Central memory CD8-positive, alpha-beta T cell (primary cell): ENCODE measurements at regions not wholly inside any gene's neighbourhood (a gene's known extent, or its start where the extent isn't known, plus 50 kb on each side); places are given as distances from the start of the nearest gene placed in this dataset.

Source experiments
- ATAC-seq: fragments of 150-1000 bp; cut with Tn5 transposase; replicated peaks from 2 replicates; pipeline ENCODE4 v1.10.0; 2022; ENCODE audit warnings: mild to moderate bottlenecking, moderate FRiP score, moderate number of reproducible peaks; ENCODE audit not compliant: poor library complexity, severe bottlenecking; ENCODE audit errors: extremely low read depth
- DNase-seq, 2 donors: peaks; one replicate each; pipeline ENCODE4 v3.0.0; 2021; ENCODE audit warnings: low spot score in 2 of 2
- H3K27ac Mint-ChIP-seq: one replicate; pipeline ENCODE4 v1.8.0; 2022; ENCODE audit warnings: low read depth, mild to moderate bottlenecking, moderate library complexity, mixed read lengths
- H3K27me3 Mint-ChIP-seq: one replicate; pipeline ENCODE4 v1.8.0; 2022; ENCODE audit warnings: mixed read lengths
- H3K36me3 Mint-ChIP-seq: one replicate; pipeline ENCODE4 v1.8.0; 2022; ENCODE audit warnings: mild to moderate bottlenecking, moderate library complexity, mixed read lengths; ENCODE audit not compliant: insufficient read depth
- H3K4me1 Mint-ChIP-seq: one replicate; pipeline ENCODE4 v1.8.0; 2022; ENCODE audit warnings: mixed read lengths
- H3K4me3 Mint-ChIP-seq: one replicate; pipeline ENCODE4 v1.8.0; 2022; ENCODE audit warnings: mild to moderate bottlenecking, moderate library complexity, mixed read lengths
- H3K9me3 Mint-ChIP-seq: one replicate; pipeline ENCODE4 v1.8.0; 2022; ENCODE audit warnings: mixed read lengths

- ATAC-seq (no peak), DNase-seq (no peak)
- Mint-ChIP-seq H3K4me3 (no peak overlapping the region), H3K4me1 (no peaks in the 10 kb centered on the region), H3K36me3 (no peaks in the 10 kb centered on the region), H3K27me3 (peaks cover 19% of the 10 kb centered on the region), H3K27ac (no peak overlapping the region), H3K9me3 (no peaks in the 10 kb centered on the region)
Observed at GRCh38 chr1:88058205-88058604, 625.9 kb upstream of the PKN2 start.

- Mint-ChIP-seq H3K4me3 (no peak overlapping the region), H3K27ac (no peak overlapping the region), H3K9me3 (no peaks in the 10 kb centered on the region), H3K4me1 (no peaks in the 10 kb centered on the region), H3K36me3 (no peaks in the 10 kb centered on the region), H3K27me3 (peaks cover 3% of the 10 kb centered on the region)
- DNase-seq: no peak
- no peak for ATAC-seq
Observed at GRCh38 chr1:88060112-88060673, 623.9 kb upstream of the PKN2 start.

- Mint-ChIP-seq H3K27ac (no peak overlapping the region), H3K4me1 (no peaks in the 10 kb centered on the region), H3K4me3 (no peak overlapping the region), H3K9me3 (no peaks in the 10 kb centered on the region), H3K27me3 (no peaks in the 10 kb centered on the region), H3K36me3 (no peaks in the 10 kb centered on the region)
- ATAC-seq (no peak), DNase-seq (no peak)
Observed at GRCh38 chr1:88060750-88061491, 623.2 kb upstream of the PKN2 start.

GRCh38 chr1:88061492-88062177 lies 622.4 kb upstream of the PKN2 start:
- Mint-ChIP-seq H3K36me3 (no peaks in the 10 kb centered on the region), H3K27ac (no peak overlapping the region), H3K4me1 (no peaks in the 10 kb centered on the region), H3K4me3 (no peak overlapping the region), H3K9me3 (no peaks in the 10 kb centered on the region), H3K27me3 (no peaks in the 10 kb centered on the region)
- DNase-seq (no peak), ATAC-seq (no peak)

- Mint-ChIP-seq H3K27ac (no peak overlapping the region), H3K4me3 (no peak overlapping the region), H3K36me3 (no peaks in the 10 kb centered on the region), H3K4me1 (no peaks in the 10 kb centered on the region), H3K27me3 (no peaks in the 10 kb centered on the region), H3K9me3 (no peaks in the 10 kb centered on the region)
- ATAC-seq (no peak), DNase-seq (no peak)
Observed at GRCh38 chr1:88062650-88063153, 621.4 kb upstream of the PKN2 start.

GRCh38 chr1:88063605-88064004 lies 620.5 kb upstream of the PKN2 start:
- no peak for ATAC-seq
- Mint-ChIP-seq H3K27me3 (no peaks in the 10 kb centered on the region), H3K27ac (no peak overlapping the region), H3K9me3 (no peaks in the 10 kb centered on the region), H3K4me3 (no peak overlapping the region), H3K4me1 (no peaks in the 10 kb centered on the region), H3K36me3 (no peaks in the 10 kb centered on the region)
- DNase-seq: no peak

- peaks cover 9% of the 10 kb centered on the region for H3K27me3 Mint-ChIP-seq
- no peak overlapping the region for H3K4me3 Mint-ChIP-seq
- H3K4me1 Mint-ChIP-seq: no peaks in the 10 kb centered on the region
- ATAC-seq: no peak
- peaks cover 6% of the 10 kb centered on the region for H3K9me3 Mint-ChIP-seq
- no peak for DNase-seq
- H3K36me3 Mint-ChIP-seq: no peaks in the 10 kb centered on the region
- H3K27ac Mint-ChIP-seq: no peak overlapping the region
Observed at GRCh38 chr1:88068407-88068960, 615.6 kb upstream of the PKN2 start.

- DNase-seq: no peak
Observed at GRCh38 chr1:88070956-88071355, 613.1 kb upstream of the PKN2 start.

GRCh38 chr1:88074661-88075060 lies 609.4 kb upstream of the PKN2 start:
- peaks cover 10% of the 10 kb centered on the region for H3K27me3 Mint-ChIP-seq
- ATAC-seq (no peak), DNase-seq (no peak)
- no peaks in the 10 kb centered on the region for H3K9me3 Mint-ChIP-seq
- H3K4me1 Mint-ChIP-seq: no peaks in the 10 kb centered on the region
- no peaks in the 10 kb centered on the region for H3K36me3 Mint-ChIP-seq
- H3K4me3 Mint-ChIP-seq: no peak overlapping the region
- no peak overlapping the region for H3K27ac Mint-ChIP-seq

More at GRCh38 chr1:88070956-88071355, 613.1 kb upstream of the PKN2 start:
- peaks cover 10% of the 10 kb centered on the region for H3K27me3 Mint-ChIP-seq
- no peaks in the 10 kb centered on the region for H3K36me3 Mint-ChIP-seq
- no peak overlapping the region for H3K27ac Mint-ChIP-seq
- H3K9me3 Mint-ChIP-seq: peaks cover 6% of the 10 kb centered on the region
- ATAC-seq: no peak
- H3K4me3 Mint-ChIP-seq: no peak overlapping the region
- H3K4me1 Mint-ChIP-seq: no peaks in the 10 kb centered on the region

- Mint-ChIP-seq H3K4me3 (no peak overlapping the region), H3K36me3 (no peaks in the 10 kb centered on the region), H3K27me3 (peaks cover 10% of the 10 kb centered on the region), H3K4me1 (no peaks in the 10 kb centered on the region), H3K27ac (no peak overlapping the region), H3K9me3 (no peaks in the 10 kb centered on the region)
- DNase-seq (no peak), ATAC-seq (no peak)
Observed at GRCh38 chr1:88075813-88076212, 608.3 kb upstream of the PKN2 start.

- Mint-ChIP-seq H3K9me3 (peaks cover 6% of the 10 kb centered on the region), H3K27ac (no peak overlapping the region), H3K27me3 (no peaks in the 10 kb centered on the region), H3K36me3 (no peaks in the 10 kb centered on the region), H3K4me1 (no peaks in the 10 kb centered on the region), H3K4me3 (no peak overlapping the region)
- DNase-seq (no peak), ATAC-seq (no peak)
Observed at GRCh38 chr1:88079036-88079435, 605.0 kb upstream of the PKN2 start.

GRCh38 chr1:88080875-88081274 lies 603.2 kb upstream of the PKN2 start:
- Mint-ChIP-seq H3K4me1 (no peaks in the 10 kb centered on the region), H3K9me3 (peaks cover 18% of the 10 kb centered on the region), H3K27ac (no peak overlapping the region), H3K4me3 (no peak overlapping the region), H3K36me3 (no peaks in the 10 kb centered on the region), H3K27me3 (no peaks in the 10 kb centered on the region)
- ATAC-seq (no peak), DNase-seq (no peak)
